Nephron progenitor cell (in vitro differentiated cells): ENCODE measurements at regions not wholly inside any gene's neighbourhood (a gene's known extent, or its start where the extent isn't known, plus 50 kb on each side); places are given as distances from the start of the nearest gene placed in this dataset.

Experiments used
- DNase-seq: peaks from one replicate; pipeline ENCODE4 v3.0.0; 2021
- H3K27ac Mint-ChIP-seq: 2 replicates; pipeline ENCODE4 v1.8.0; 2021; ENCODE audit warnings: mild to moderate bottlenecking, moderate library complexity, mixed read lengths
- H3K27me3 Mint-ChIP-seq: 2 replicates; pipeline ENCODE4 v1.8.0; 2021; ENCODE audit warnings: mild to moderate bottlenecking, low read depth, mixed read lengths; ENCODE audit not compliant: poor library complexity
- H3K36me3 Mint-ChIP-seq: 2 replicates; pipeline ENCODE4 v1.8.0; 2021; ENCODE audit warnings: low read depth, mixed read lengths
- H3K4me1 Mint-ChIP-seq: 2 replicates; pipeline ENCODE4 v1.8.0; 2021; ENCODE audit warnings: mixed read lengths
- H3K4me3 Mint-ChIP-seq: 2 replicates; pipeline ENCODE4 v1.8.0; 2021; ENCODE audit warnings: mild to moderate bottlenecking, moderate library complexity, mixed read lengths
- H3K9me3 Mint-ChIP-seq: 2 replicates; pipeline ENCODE4 v1.8.0; 2021; ENCODE audit warnings: mild to moderate bottlenecking, moderate library complexity, mixed read lengths
- CTCF ChIP-seq: fragments of 200-600 bp; sonication (generic); IDR thresholded peaks from 2 replicates; pipeline ENCODE4 v1.5.0; 2021; ENCODE audit warnings: antibody characterized with exemption

GRCh38 chr5:98604301-98604700 is 169.2 kb upstream of the RGMB start:
- no peak for TF ChIP-seq CTCF
- Mint-ChIP-seq H3K27ac (peak overlapping the region; percentile 87), H3K4me3 (no peak overlapping the region)

GRCh38 chr5:98604721-98605425 is 168.6 kb upstream of the RGMB start:
- no peak overlapping the region for H3K4me3 Mint-ChIP-seq
- TF ChIP-seq CTCF: no peak
- H3K27ac Mint-ChIP-seq: peak overlapping the region; percentile 87
- no peaks in the 10 kb centered on the region for H3K27me3 Mint-ChIP-seq
- DNase-seq: no peak
- peaks cover 5% of the 10 kb centered on the region for H3K36me3 Mint-ChIP-seq
- H3K9me3 Mint-ChIP-seq: peaks cover 16% of the 10 kb centered on the region
- H3K4me1 Mint-ChIP-seq: peaks cover 22% of the 10 kb centered on the region

More at GRCh38 chr5:98604301-98604700, 169.2 kb upstream of the RGMB start:
- no peaks in the 10 kb centered on the region for H3K27me3 Mint-ChIP-seq
- peaks cover 22% of the 10 kb centered on the region for H3K4me1 Mint-ChIP-seq
- peaks cover 21% of the 10 kb centered on the region for H3K9me3 Mint-ChIP-seq
- H3K36me3 Mint-ChIP-seq: peaks cover 5% of the 10 kb centered on the region
- no peak for DNase-seq

- H3K4me1 Mint-ChIP-seq: peaks cover 22% of the 10 kb centered on the region
- no peaks in the 10 kb centered on the region for H3K36me3 Mint-ChIP-seq
- no peak overlapping the region for H3K4me3 Mint-ChIP-seq
- peak overlapping the region; percentile 87 for H3K27ac Mint-ChIP-seq
- peaks cover 10% of the 10 kb centered on the region for H3K9me3 Mint-ChIP-seq
- no peak for TF ChIP-seq CTCF
- no peak for DNase-seq
- H3K27me3 Mint-ChIP-seq: no peaks in the 10 kb centered on the region
Measured at GRCh38 chr5:98605426-98605825, 168.0 kb upstream of the RGMB start.

- H3K36me3 Mint-ChIP-seq: no peaks in the 10 kb centered on the region
- TF ChIP-seq CTCF: no peak
- H3K4me1 Mint-ChIP-seq: peaks cover 22% of the 10 kb centered on the region
- no peak for DNase-seq
- no peak overlapping the region for H3K4me3 Mint-ChIP-seq
- no peaks in the 10 kb centered on the region for H3K27me3 Mint-ChIP-seq
- peaks cover 2% of the 10 kb centered on the region for H3K9me3 Mint-ChIP-seq
- H3K27ac Mint-ChIP-seq: no peak overlapping the region
Measured at GRCh38 chr5:98606961-98607360, 166.5 kb upstream of the RGMB start.

GRCh38 chr5:98608052-98608451 is 165.4 kb upstream of the RGMB start:
- no peaks in the 10 kb centered on the region for H3K36me3 Mint-ChIP-seq
- H3K4me1 Mint-ChIP-seq: peaks cover 22% of the 10 kb centered on the region
- TF ChIP-seq CTCF: no peak
- DNase-seq: no peak
- no peak overlapping the region for H3K4me3 Mint-ChIP-seq
- no peaks in the 10 kb centered on the region for H3K9me3 Mint-ChIP-seq
- H3K27me3 Mint-ChIP-seq: no peaks in the 10 kb centered on the region
- no peak overlapping the region for H3K27ac Mint-ChIP-seq

GRCh38 chr5:98614341-98614740 is 159.1 kb upstream of the RGMB start:
- no peak for DNase-seq
- Mint-ChIP-seq H3K27ac (no peak overlapping the region), H3K4me3 (no peak overlapping the region), H3K27me3 (no peaks in the 10 kb centered on the region), H3K36me3 (no peaks in the 10 kb centered on the region), H3K4me1 (no peaks in the 10 kb centered on the region), H3K9me3 (no peaks in the 10 kb centered on the region)
- TF ChIP-seq CTCF: no peak
